Fibroblast of skin of left quadriceps (primary cell): ENCODE measurements at regions not wholly inside any gene's neighbourhood (a gene's known extent, or its start where the extent isn't known, plus 50 kb on each side); places are given as distances from the start of the nearest gene placed in this dataset.

Experiments used
- DNase-seq, 2 experiments: peaks; one replicate each; pipeline ENCODE4 v3.0.0-alpha.2; 2013; ENCODE audit warnings: low read depth in 2 of 2

DNA sequence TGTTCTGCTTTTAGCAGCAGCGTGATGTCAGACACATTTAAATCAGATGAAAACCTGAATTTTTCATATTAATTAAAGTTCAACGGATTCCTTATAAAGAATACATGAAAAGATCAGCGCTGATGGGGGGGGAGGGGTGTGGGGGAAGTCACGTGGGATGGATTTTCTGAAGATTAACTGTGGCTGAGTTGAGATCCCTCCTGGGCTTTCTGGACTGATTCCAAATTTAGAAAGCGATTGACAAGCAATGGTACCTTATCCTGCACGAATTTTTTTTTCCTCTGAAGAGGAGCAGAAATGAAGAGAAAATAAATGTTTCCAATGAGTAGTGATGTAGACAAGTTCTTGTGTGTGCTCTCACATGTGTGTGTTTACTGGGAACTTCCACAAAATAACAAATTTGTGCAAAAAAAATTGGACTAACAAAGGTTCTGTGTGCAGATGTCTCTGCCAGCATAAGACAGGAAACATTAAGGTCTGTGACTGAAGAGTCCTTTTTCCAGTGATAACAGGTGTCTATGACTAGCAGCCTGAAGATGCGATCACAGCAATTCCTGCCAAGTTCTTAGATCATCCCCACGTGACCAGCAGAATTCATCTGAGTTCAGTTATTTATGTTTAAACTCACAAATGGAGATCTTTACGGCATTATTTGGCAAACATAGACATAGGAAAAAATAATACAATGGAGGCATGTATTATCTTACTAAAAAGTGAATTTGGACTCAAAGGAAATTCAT is 585.2 kb upstream of the CELF2 start:
- DNase-seq = peak in 1 of 2 experiments; percentile 3

DNA sequence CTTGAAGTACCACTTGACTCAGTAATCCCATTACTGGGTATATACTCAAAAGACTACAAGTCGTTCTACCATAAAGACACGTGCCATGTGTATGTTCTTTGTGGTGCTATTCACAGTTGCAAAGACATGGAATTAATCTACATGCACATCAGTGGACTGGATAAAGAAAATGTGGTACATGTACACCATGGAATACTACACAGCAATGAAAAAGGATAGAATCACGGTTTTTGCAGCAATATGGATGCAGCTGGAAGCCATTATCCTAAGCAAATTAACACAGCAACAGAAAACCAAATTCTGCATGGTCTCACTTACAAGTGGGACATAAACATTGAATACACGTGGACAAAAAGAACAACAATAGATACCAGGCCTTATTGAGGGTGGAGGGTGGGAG is 583.4 kb upstream of the CELF2 start:
- no peak for DNase-seq

DNA sequence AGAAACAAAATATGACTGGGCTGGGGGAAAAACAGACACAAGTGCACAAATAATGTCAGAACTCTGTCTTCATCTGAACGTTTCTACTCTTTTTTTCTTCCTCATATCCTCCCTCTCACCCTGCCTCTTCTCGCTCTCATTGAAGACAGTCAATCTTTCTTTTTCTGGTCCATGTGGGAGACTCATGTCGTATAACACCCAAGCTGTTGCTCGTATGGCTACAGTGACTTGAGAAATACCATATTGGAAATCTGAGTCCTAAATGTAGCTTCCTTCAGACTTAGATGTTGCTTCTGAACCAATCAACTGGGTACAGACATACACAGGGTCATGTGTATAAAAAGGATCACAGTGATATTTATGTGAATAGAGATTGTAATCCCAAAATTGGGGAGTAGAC is 579.8 kb upstream of the CELF2 start:
- no peak for DNase-seq

DNA sequence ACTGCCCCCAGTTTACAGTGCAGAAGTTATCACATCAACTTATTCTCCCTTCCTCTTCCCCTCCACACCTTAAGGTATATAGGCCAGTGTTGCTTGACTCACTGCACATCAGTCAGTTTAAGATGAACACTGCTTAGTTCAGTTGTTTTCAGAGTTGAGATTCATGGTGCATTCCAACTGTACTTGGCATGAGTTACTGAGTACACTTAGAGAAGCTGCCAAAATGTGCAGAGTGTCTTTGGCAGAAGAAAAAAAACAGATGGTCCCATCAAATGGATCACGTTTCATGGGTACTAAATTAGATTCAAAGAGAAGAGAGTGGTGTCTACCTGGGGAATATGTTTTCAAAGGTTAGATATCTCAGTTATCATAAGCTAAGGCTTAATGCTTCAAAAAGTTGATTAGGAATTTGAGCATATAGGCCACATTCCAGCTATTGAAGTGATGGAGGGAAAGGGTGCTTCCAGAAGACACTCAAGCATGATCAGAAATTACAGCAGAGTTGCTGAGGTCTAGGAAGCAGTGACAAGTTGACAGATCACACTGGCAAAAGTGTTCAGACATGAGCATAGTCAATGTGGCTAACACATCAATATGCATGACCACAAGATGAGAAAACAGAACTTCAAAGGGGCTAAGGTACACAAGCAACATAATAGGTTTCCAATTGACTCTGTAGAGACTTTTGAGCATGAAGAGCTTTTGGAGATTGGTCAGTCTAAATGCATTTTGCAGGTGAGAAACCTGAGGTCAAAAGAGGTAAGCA is 579.2 kb upstream of the CELF2 start:
- no peak for DNase-seq

DNA sequence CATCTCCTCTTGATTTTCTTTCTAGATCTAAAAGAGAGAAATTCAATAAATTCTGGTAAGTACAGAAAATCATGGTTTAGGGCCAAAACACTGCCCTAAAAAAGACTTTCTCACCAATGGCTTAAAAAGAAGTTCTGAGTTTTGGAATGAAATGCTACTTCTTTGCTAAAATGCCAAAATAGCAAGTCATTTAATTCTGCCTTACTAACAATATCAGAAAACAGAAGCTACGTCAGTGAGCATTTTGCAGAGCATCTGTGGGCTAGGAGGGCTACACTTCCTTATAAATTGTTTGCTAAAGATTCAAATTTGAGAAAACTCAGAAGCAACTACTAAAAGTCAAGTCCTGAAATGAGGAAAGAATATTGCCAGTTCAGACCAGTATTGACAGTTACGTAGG is 560.8 kb upstream of the CELF2 start:
- DNase-seq = no peak

DNA sequence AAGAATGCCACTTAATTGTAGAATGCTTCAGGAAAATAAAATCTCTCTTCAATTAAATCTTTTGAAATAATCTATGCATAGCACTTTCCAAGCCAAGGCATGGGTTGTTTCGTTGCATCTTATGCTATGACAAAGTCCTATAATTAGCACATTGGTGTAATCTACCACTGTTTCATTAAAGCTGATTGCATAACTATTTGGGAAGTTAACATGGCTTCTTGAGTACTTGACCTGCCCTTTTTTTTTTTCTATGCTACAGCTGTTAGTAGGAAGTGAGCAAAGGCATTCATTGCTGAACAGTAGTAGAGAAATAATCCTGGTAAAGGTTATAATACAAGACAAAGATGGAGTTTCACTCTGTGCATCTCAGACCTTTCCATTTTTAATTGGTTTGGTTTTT is 557.2 kb upstream of the CELF2 start:
- no peak for DNase-seq

DNA sequence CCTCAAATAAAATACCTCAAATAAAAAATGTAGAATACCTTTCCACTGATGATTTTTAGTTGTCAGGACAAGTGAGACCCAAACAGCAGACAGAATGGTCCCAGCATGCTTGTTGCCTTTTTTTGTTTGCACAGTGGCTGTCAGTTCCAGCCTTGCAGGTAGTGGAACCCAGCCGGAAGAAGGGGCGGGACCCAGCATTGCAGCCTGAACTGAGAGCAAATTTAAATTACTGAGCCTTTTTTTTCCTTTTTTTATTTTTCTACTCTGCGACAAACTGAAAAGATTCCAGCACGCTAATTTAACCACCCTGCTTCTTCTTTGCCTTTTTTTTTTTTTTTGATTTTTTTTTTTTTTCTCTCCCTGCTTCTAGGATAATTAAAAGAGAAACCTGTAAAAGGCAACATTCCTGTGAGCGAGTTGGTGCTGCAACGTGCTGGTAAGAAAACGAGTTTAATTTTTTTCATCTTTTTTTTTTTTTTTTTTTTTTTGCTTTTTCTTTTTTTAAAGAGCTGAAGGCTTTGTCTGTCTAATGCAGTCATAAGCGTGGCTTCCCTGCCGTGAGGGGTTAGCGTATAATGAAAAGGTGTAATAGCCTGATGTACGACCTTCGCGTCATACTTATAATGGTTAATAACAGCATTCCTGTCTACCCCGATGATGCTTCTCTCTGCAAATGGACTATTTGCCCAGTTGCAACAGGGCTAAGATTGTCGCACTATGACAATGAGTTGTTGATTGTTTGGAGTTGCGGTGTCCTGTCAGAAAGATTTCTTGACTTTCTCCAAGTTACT is 555.3 kb upstream of the CELF2 start:
- no peak for DNase-seq

DNA sequence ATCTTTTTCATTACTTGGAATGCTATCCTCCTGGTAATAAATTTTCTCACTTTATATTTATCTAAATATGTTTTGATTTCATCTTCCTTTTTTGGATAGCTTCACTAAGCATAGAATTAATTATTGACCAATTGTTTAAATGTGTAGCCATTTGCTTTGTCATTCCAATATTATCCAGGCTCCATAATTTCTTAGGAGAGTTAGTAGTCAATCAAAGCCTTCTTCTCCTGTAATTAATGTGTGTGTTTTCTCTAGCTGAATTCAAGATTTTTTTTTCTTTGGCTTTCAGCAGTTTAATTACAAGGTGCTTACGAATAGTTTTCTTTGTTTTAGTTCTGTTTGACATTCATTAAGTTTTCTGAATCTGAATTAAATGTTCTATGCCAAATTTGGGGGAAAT is 545.9 kb upstream of the CELF2 start:
- DNase-seq = no peak

DNA sequence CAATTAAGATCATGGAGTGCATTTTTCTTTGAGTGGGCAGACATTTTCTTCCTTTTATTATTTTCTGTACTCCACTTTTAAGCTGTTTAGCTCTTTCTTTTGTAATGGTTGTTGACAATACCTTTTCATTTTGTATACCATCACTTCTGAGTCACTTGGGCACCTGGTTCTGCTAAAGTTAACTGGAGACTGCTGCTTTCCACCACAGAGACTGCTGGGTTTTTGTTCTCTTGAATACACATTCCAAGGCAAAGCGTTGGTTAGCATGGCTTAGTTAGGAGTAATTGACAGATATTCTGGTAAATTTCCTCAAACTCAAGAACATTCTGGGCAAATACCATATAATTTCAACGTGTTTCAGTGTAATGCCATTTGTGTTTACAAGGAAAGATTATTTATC is 541.9 kb upstream of the CELF2 start:
- DNase-seq = no peak

DNA sequence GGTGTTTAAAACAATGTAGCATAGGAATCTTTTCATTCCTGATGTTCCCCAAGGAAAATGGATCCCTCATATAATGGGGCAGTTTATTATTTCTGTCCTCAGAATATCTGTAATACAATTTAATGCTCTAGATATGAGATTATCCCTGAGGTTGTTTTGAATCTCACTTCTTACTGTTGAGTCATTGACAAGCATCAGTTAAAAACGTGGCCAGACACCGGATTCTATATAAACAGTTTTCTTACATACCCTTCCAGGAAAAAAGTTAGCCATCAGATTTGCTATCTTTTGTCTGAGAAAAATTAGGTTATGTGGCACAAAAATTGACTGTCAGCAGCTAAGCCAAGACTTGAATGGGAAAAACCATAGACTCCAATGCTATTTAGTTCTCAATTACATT is 539.8 kb upstream of the CELF2 start:
- DNase-seq = no peak

DNA sequence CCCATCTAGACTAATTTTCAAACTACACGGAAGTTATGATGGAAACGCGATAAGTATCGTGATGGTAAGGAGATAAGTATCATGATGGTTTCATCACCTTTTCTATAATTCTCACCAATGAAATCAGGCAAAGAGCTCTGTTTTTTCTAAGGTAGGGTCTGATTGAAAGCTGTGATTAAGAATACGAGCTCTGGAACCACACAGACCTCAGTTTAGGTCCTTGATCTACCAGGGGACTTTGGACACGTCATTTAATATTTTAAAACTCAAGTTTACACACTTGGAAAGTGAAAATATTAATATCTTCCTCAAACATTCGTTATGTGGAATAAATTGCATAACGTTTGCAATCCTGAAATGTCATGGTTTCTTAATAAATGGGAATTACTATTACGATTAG is 538.2 kb upstream of the CELF2 start:
- DNase-seq = no peak

DNA sequence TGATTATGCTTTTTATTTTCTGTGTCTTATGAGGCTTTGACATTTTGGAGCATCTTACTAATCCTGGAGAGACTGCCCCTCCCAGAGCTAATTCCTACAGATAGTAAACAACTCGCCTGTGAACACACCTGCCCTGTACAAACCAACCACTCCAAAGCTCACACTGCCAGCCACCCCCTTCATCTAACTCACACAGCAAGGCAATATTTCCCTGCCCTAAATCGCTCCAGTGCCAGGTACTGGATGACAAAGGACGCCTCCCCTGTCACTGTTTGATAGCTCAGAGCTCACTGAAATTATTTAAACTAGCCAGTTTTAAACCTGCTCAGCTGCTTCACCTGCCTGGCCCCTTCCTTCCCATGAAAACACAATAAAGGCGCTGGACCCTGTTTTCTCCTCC is 535.1 kb upstream of the CELF2 start:
- no peak for DNase-seq

DNA sequence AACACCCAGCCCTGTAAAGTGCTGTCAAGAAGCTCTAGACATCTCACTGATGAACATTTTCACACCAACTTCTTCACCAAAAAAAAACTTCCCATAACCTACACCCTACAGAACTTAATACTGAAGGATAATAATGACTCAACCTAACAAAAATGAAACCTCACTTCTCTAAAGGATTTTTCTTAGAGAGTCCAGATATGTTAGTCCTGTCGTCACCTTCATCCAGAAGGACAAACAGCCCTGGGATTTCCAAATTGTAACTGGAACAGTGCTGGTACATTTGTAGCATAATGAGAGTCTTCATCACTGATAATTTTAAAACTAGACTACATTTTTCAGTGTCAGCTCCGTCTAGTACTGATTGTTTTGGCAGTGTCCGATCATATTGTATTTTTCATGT is 528.6 kb upstream of the CELF2 start:
- DNase-seq = peak in 1 of 2 experiments; percentile 19

DNA sequence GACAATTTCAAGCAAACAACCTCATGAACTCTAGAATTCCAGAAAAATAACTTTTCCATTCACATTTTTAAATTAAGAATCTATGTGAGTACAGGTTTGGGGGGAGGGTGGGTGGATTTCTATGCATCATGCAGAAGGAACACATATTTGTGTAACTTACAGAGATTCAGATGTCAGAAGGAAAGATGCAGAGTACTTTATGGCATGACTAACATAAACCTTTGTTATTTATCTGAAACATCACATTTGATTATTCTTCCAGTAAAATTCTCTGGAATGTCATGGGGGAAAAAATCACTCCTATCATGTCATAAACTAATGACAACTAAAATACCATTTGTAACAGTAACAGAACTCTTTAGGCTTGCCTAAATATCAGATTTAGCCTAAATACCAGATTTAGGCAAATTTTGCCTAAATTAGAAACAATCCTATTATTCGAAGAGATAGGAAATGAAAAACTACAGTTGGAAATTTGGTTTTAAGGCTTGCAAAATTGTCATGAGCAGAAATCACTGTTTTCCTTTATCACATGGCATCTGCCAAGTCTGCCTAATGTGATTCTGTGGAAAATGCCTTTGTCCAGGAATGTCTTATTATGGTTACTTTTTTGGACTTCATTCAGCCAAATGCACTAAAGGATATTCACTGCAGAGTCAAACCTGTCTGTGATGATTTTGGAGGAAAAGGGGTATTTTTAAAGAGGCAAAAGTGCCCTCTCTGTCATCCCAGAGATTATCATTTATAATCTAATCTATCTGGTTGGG is 527.7 kb upstream of the CELF2 start:
- DNase-seq = peak; percentile 63 to 67

DNA sequence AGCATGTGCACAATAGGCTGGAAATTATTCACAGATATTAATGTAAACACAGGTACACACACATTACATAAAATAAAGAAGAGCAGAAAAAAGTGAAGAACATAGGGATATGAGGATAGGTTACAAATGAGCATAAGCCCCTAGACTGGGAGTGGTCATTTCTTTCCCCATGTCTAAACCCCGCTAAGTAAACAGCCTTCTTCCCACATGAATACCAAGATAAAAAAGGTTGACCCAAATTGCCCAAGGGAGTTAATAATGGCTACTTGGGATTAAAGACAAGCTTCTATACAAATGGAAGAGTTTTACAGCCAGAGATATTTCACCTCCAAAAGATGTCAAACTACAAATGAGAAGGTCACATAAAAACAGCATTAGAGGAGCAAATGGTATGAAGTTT is 527.1 kb upstream of the CELF2 start:
- no peak for DNase-seq

DNA sequence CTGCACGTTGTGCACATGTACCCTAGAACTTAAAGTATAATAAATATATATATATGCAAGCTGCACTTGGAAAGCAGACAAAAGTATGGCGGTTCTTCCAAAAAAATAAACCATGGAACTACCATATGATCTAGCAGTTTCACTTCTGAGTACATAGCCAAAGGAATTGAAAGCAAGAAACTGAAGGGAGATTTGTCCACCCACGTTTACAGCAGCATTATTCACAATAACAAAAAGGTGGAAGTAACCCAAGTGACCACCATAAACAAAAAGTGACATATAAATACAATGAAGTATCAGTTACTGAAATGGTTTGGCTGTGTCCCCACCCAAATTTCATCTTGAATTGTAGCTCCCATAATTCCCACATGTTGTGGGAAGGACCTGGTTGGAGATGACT is 525.3 kb upstream of the CELF2 start:
- no peak for DNase-seq

DNA sequence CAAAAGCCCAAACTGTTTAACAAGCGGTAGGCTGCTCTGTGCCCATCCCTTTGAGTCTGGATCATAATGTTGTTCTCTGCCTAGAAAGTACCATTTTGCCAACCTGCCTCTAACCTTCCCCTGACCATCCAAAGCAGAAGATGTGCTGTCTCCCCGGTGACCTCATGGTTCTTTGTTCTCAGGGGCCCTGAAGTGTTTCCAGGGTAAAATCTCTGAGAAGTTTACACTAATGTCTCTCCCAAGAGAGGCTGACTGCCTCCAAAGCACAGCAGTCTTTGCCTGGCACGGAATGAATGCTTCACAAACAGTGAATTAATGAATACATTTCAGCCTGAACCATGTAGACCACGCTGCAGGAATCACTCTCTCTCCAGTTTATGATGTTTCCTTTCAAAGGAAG is 523.8 kb upstream of the CELF2 start:
- no peak for DNase-seq

DNA sequence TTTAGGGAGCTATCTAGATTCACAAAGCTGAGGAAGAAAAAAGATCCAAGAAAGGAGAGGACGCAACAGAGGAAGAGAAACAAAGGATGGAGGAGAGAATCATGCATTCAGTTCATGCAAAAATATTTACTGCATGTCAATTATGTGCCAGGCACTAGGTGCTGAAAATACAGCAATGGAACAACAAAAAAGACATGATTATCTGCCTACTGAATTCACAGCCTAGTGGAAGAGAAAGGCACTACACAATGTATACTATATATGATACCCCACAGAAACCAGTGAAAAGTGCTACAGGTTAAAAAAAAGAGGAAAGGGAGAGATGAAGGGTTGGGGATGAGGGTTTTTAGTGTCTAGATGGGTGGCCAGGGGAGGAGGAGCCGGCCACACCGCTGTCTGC is 520.4 kb upstream of the CELF2 start:
- no peak for DNase-seq

DNA sequence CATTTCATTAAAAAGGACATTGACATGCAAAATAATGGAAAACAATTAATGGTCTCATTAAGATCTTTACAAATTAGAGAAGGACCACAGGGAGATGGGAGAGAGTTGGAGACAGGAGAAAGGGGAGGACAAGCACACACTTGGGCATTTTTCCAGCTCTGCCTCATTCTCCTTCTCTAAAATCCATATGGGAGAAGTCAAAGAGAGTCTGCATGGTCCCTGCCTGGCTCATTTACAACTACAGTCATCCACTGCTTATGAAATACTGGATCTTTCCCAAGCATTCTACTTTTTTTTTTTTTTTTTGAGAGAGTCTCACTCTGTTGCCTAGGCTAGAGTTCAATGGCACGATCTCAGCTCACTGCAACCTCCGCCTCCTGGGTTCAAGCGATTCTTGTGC is 518.9 kb upstream of the CELF2 start:
- DNase-seq = peak; percentile 46 to 56

DNA sequence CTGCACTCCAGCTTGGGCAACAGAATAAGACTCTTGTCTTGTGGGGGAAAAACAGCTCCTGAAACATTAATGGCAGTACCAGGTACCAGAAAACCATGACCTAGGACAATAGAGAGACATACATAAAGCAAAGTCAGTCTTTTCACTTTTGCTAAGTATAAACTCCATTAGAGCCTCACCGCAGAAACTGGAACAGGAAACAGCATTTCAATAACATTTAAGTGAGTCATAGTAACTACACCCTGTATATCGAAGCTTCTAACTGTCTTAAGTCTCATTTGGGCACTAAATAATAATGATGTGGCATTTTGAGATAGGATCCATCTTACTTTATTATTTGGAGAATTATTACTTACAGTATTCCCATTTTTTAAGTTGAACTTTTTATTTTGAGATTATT is 517.8 kb upstream of the CELF2 start:
- peak; percentile 36 to 37 for DNase-seq

DNA sequence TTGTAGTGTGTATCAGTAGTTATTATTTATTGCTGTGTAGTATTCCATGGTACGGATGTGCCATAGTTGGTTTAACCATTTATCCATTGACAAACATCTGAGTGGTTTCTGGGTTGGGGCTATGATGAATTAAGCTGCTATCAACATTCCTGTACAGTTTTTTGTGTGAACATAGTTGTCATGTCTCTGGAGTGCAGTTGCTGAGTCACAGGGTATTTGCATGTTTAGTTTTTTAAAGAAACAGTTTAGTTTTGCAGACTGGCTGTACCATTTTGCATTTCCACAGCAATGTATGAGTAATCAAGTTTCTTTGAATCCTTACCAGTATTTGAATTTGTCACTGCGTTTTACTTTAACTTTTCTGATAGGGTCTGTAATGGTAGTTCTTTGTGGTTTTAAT is 516.7 kb upstream of the CELF2 start:
- peak; percentile 49 for DNase-seq

DNA sequence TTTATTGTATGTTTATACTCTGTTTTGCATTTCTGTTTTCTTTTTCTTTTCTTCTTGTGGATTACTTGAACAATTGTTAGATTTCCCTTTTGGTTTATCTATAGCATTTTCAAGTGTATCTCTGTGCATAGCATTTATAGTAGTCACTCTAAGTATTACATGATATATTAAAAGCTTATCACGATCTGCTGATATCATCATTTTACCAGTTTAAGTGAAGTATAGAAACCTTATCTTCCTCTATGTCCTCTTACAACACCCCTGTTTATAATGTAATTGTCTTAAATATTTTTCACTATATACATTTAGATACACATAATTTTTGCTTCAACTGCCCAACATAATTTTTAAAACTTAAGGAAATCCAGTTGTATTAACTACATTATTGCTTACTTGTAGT is 513.9 kb upstream of the CELF2 start:
- DNase-seq = no peak
